HG03469 (cell line): ENCODE measurements at regions not wholly inside any gene's neighbourhood (a gene's known extent, or its start where the extent isn't known, plus 50 kb on each side); places are given as distances from the start of the nearest gene placed in this dataset.
"Not testable (repeated sequence)": the region's sequence is repeated elsewhere in the genome, so short reads cannot be mapped to it uniquely, and the experiment has no call there.

Experiments
- ATAC-seq: cut with Tn5 transposase; IDR thresholded peaks from one replicate; pipeline ENCODE4 v1.9.1; 2021; ENCODE audit warnings: mild to moderate bottlenecking, moderate library complexity, moderate number of reproducible peaks; ENCODE audit not compliant: unreplicated experiment

- no peak for ATAC-seq
These were observed 434.1 kb downstream of the DTWD2 start for GRCh38 chr5:118554241-118554640.

DNA sequence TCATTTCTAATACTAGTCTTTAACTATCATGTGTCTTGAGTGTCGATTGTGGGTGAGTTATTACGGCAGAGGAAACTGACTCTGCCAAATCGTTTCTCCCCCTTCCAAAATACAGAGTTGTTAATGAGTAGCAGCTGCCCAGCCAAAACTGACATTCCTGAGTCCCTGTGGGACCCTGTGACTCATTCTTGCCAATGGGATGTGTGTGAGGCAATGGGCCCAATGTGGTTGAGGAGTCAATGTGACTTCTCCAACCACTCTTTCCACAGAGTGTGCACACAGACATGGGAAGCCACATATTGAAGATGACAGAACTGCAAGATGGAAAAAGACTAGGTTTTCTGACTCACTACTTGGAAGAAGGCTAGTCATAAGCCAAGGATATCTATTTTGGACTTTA lies 434.7 kb downstream of the DTWD2 start:
- ATAC-seq: no peak

DNA sequence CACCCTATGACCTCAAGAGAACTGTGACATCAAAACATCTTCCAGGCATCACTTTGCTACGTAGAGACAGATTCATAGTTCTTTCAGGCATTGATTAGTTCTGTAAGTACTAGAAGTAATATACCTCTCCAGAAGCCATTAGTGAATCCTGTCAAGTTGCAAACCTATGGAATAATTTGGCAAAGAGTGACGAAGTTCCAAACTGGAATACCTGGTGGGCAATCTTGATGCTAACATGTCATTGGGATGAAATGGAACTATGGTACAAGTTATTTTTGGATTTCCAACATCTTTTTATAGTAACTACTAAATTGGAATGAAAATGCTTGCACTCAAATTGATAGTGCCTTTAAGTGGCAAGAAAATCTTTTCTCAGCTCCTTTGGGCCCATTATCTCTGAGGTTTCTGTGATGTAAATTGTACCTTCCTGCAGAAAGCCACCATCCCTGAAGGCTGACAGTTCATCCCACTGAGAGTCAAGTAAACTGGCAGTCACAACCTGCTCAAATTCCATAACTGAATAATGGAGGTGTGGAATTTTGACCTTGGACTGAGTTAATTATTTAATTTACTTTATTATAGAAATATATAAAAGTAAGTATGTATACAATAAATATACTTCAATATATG lies 435.5 kb downstream of the DTWD2 start:
- ATAC-seq: no peak

- ATAC-seq: no peak
These were observed 436.2 kb downstream of the DTWD2 start for GRCh38 chr5:118552146-118552545.

DNA sequence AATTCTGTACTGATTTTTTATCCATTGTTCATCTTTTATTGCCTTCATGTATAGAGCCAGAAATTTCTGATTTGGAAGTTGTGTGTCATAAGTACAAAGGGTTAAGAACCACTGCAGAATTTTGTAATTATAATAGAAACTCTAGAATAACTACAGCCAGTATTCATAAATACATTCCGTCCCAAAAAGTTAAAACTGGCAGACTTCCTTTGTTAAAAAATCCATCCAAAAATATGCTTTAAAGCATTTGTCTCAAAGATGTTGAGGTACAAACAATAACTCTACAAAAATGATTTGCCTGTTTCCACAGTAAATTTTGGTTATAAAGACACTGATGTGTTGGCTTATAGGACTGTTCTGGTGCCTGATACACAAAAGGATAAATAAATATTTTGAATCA lies 436.6 kb downstream of the DTWD2 start:
- no peak for ATAC-seq

- ATAC-seq: no peak
These were observed 437.3 kb downstream of the DTWD2 start for GRCh38 chr5:118551031-118551430.

DNA sequence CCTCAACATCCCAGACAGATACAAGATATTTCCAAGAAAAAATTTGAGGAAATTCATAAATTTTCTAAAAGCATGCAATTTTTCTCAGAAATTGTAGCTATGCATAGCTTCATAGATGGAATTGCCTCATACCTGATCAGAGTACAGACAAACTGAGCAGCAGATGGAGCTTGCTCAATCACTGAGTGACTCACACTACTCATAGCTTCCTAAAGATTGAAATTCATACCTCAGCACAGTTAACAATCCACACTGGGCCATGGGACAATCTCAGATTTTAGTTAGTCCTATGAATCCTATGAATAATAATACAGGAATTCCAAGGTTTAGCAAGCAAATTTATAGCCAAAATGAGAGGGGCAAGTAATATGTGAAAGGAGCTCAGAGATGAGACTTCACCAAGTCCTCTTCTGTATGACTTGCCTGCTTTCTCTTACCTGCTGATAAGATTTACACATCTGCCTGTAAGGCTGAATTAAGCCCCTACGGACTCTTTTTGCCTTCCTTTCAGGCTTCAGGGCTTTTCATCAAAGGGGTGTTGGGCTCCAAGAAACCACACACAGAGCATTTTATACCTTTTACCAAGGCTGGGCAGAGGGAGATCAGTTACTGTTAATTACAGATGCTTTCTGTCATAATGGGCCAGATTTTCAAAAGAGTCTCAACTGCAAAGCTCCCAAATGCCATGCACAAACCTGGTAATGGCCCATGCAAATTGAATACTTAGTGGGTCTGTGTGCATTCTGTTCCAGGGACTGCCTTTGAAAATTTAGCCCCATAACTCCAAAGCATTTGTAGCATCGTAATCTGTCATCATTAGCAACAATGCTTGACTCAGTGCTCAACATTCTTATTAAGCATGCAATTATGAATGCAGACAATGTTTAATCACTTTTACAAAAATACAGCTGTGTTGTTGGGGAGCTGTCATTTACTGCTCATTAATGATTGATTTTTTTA lies 439.3 kb downstream of the DTWD2 start:
- ATAC-seq: no peak

DNA sequence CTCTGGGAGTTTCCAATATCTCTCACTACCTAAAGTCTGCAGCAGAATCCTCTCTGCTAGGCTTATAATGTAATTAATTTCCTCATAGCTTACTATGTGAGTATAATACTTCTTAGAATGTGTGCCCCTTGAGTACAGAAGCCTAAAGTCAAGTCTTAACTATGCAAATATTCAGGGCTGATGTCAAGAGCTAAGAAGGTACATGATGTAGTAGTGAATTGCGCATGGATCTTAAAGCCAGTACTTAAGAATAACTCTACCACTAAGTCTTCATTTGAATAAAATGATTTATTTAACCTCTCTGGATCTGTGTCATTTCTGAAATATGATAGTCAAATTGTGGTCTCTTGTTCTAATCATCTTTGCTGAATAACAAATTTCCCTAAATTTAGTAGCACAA lies 442.9 kb downstream of the DTWD2 start:
- no peak for ATAC-seq

- no peak for ATAC-seq
These were observed 443.4 kb downstream of the DTWD2 start for GRCh38 chr5:118544887-118545449.

- no peak for ATAC-seq
These were observed 454.4 kb downstream of the DTWD2 start for GRCh38 chr5:118533923-118534322.

DNA sequence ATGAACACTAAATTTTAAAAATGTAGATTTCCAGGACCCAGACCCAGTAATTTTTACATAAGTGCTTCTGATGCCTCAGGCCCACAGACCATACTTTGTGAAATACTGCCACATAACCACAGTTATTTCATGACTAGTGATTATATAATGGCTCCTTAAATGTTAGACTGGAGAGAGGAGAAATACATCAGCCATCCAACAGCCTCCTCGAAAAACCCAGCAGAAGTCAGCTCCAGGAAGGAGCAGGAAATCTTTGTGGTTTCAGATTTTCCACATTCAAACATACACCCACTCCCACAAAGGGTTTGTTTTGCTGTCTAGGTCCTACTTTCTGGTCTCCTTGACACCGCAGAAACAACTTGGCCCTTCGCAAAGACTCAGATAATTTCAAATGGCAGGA lies 455.2 kb downstream of the DTWD2 start:
- no peak for ATAC-seq

GRCh38 chr5:118531276-118531675 lies 457.1 kb downstream of the DTWD2 start:
- no peak for ATAC-seq

DNA sequence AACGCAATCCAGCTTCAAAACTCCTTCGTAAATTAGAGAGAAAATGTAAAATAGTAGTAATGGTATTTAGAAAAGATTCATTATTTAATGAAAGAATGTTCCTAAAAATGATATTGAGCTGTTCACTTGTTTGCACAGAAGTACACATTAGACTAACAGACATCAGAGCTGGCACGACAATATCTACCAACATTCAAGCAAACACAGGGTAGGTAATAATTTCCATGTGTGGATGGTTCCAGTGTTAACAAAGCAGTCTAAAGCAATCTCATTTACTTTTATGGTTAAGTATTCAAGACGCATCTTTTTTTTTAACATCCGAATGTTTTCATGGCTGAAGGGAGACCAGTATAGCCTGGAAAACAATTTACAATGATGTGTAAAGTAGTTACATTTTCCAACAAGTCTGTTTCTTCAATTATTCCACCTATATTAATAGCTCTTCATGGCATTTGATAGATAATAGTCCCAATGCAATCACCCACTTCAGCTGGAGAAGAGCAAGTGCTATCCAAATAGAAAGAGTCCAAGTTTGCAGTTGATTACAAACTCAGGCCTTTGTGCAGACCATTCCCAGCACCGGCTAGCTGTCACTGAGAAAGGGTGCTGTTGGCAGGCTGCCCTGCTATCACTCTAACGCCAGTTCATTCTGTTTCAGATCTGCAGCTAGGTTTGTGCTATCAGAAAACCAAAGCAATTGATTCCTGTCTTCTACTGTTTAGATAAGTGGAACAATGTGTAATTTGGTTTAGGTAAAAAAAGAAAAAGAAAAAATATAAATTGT lies 458.8 kb downstream of the DTWD2 start:
- no peak for ATAC-seq

- ATAC-seq: no peak
These were observed 465.7 kb downstream of the DTWD2 start for GRCh38 chr5:118522626-118523025.

GRCh38 chr5:118520771-118521415 lies 467.5 kb downstream of the DTWD2 start:
- no peak for ATAC-seq

DNA sequence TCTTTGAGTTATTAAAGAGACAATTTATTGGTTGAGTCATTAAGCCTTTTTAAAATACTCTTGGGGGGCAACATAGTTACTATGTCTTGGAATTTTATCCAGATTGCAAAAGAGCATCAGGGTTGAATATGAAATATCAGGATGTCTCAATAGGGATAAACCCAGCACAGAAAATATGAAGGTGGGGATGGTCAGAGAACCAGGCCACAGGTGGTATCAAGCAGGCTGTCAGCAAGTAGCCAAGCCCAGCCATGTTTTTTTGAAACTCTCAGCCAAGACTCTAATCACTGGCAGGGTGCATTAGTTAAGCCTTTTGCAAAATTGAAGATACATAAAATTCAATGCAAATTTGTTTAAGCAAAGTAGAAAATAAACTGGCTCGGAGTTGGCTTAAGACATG lies 468.9 kb downstream of the DTWD2 start:
- ATAC-seq: no peak

DNA sequence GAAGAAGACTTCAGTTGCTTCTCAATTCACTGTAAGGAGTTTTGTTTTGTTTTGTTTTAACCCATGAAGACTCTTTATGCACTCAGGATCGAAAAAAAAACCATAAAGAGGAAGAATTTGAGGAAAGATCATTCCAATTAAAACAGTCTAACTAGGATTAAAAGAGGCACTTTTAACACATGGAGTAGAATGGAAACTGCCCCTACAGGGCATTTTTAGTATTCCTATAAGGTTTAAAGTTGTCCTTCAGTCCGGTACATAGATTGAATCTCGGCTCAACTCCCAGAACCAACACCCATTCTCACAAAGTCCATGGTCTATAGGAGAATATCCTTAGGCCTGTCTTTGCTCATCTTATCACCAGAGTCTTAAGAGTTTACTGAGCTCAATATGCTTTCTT lies 469.6 kb downstream of the DTWD2 start:
- ATAC-seq: no peak

GRCh38 chr5:118511846-118512245 lies 476.5 kb downstream of the DTWD2 start:
- ATAC-seq: no peak

DNA sequence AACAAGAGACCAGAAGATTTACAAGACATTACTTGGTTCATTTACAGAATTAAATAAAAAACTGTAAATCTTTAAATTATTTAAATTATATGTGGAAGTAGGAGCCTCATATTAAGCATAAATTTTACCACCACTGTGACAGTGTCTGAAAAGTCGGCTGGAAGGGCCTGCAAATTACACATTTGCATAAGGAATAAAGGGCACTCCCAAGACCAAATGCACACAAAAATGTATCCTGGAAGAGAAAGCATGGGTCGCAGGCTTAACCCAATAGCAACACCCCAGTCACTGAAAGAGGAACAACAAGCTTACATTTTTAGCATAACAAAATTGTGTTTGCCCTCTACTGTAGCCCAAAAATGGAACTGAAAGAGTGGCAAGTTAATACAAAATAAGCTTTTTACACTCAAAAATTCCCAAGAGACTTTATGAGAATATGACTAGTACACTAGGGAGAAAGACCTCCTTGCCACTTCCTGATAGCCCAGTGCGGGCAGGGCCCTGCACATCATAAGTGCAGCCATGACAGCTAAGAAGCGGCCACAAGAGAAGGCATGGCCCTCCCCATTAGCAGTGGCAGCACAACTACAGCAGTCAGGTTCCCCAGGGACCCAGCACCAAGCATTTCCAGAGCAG lies 482.0 kb downstream of the DTWD2 start:
- ATAC-seq: peak; percentile 95

DNA sequence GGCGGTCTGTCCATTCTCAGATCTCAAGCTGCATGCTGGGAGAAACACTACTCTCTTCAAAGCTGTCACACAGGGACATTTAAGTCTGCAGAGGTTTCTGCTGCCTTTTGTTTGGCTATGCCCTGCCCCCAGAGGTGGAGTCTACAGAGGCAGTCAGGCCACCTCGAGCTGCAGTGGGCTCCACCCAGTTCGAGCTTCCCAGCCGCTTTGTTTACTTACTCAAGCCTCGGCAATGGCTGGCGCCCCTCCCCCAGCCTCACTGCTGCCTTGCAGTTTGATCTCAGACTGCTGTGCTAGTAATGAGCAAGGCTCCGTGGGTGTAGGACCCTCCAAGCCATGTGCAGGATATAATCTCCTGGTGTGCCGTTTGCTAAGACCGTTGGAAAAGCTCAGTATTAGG lies 486.1 kb downstream of the DTWD2 start:
- ATAC-seq: not testable (repeated sequence)
